ENCODE measurements at regions not wholly inside any gene's neighbourhood (a gene's known extent, or its start where the extent isn't known, plus 50 kb on each side); places are given as distances from the start of the nearest gene placed in this dataset.
"Not testable (repeated sequence)": the region's sequence is repeated elsewhere in the genome, so short reads cannot be mapped to it uniquely, and the experiment has no call there.

- TF ChIP-seq FOS (IDR thresholded peaks at IDR 0.05; ENCODE audit: borderline replicate concordance, insufficient read depth, low read length) = no peak
- no peak for TF ChIP-seq CTCF (IDR thresholded peaks at IDR 0.05; ENCODE audit: extremely low read depth in 1 of 2, insufficient read depth in 1 of 2, low read depth in 1 of 2, low read length in 2 of 2)
- no peak for TF ChIP-seq JUN (IDR thresholded peaks at IDR 0.05; ENCODE audit: borderline replicate concordance, insufficient read depth, insufficient read length, low read depth)
- TF ChIP-seq POLR2A (IDR thresholded peaks at IDR 0.05; ENCODE audit: low read depth, low read length) = no peak
- no peak for TF ChIP-seq MYC (IDR thresholded peaks at IDR 0.05; ENCODE audit: low read depth, low read length)
- no peak for TF ChIP-seq EZH2 (IDR thresholded peaks at IDR 0.05; ENCODE audit: borderline replicate concordance, low read depth, low read length, severe bottlenecking)
- TF ChIP-seq MAX (IDR thresholded peaks at IDR 0.05; ENCODE audit: insufficient read depth, insufficient read length) = no peak
- TF ChIP-seq GATA2 (IDR thresholded peaks at IDR 0.05; ENCODE audit: insufficient read depth, insufficient read length, low read depth, low read length) = no peak
- TF ChIP-seq POLR2AphosphoS5 (IDR thresholded peaks at IDR 0.05; ENCODE audit: insufficient read depth, low read depth, low read length) = no peak
- DNase-seq (ENCODE audit: low read depth, low spot score) (no peak), FAIRE-seq (no peak)
- intact Hi-C loops (cut with micrococcal nuclease) (no loop called here), dilution Hi-C loops (cut with MboI; ENCODE audit: extremely low pct_ligation_motif_present, low sequenced_read_pairs) (no loop called here)
- no TSS peak for BruUV-seq (replicated peaks)
- H2AFZ ChIP-seq (ENCODE audit: low read depth, low read length) = no peak overlapping the region
- CTCF ChIA-PET = no interaction called here
- no peaks in the 10 kb centered on the region for H3K27me3 ChIP-seq (ENCODE audit: control insufficient read depth in 2 of 2, insufficient read depth in 2 of 2, low read length in 2 of 2)
- H3K27ac ChIP-seq (ENCODE audit: insufficient read depth, low read depth, low read length) = no peak overlapping the region
- no peaks in the 10 kb centered on the region for H3K4me1 ChIP-seq (ENCODE audit: control insufficient read depth, extremely low read depth, insufficient read depth, low read length)
- no peak overlapping the region for H3K4me3 ChIP-seq (replicated peaks in 1 of 3; ENCODE audit: insufficient read depth in 1 of 3, low read depth in 1 of 3, low read length in 3 of 3)
- H3K9me1 ChIP-seq (replicated peaks; ENCODE audit: control insufficient read depth, extremely low read depth, insufficient read depth, low read length) = no peaks in the 10 kb centered on the region
- no peaks in the 10 kb centered on the region for H3K79me2 ChIP-seq (ENCODE audit: control insufficient read depth, insufficient read depth, low read length)
- H3K36me3 ChIP-seq (ENCODE audit: control insufficient read depth in 2 of 2, extremely low read depth in 1 of 2, insufficient read depth in 2 of 2, low read length in 2 of 2) = no peaks in the 10 kb centered on the region
- POLR2A ChIA-PET = no interaction called here
- H3K9ac ChIP-seq (replicated peaks; ENCODE audit: extremely low read depth, insufficient read depth, low read length) = no peak overlapping the region
- H3K9me3 ChIP-seq (replicated peaks; ENCODE audit: control insufficient read depth, insufficient read depth, low read length) = peaks cover 1% of the 10 kb centered on the region
- no peaks in the 10 kb centered on the region for H4K20me1 ChIP-seq (replicated peaks; ENCODE audit: control insufficient read depth, extremely low read depth, insufficient read depth, low read length)
- no peak overlapping the region for H3K4me2 ChIP-seq (ENCODE audit: insufficient read depth, low read length)
These were observed 434.6 kb upstream of the DDX18 start for GRCh38 chr2:117379928-117380327.

- DNase-seq (ENCODE audit: low read depth, low spot score); H3K36me3 ChIP-seq (ENCODE audit: control insufficient read depth in 2 of 2, extremely low read depth in 1 of 2, insufficient read depth in 2 of 2, low read length in 2 of 2); H3K27ac ChIP-seq (ENCODE audit: insufficient read depth, low read depth, low read length); POLR2A ChIA-PET; H3K9me1 ChIP-seq (replicated peaks; ENCODE audit: control insufficient read depth, extremely low read depth, insufficient read depth, low read length); H3K4me3 ChIP-seq (replicated peaks in 1 of 3; ENCODE audit: insufficient read depth in 1 of 3, low read depth in 1 of 3, low read length in 3 of 3); H4K20me1 ChIP-seq (replicated peaks; ENCODE audit: control insufficient read depth, extremely low read depth, insufficient read depth, low read length); H3K79me2 ChIP-seq (ENCODE audit: control insufficient read depth, insufficient read depth, low read length); BruUV-seq (replicated peaks); CTCF ChIA-PET; H3K4me1 ChIP-seq (ENCODE audit: control insufficient read depth, extremely low read depth, insufficient read depth, low read length); H3K9me3 ChIP-seq (replicated peaks; ENCODE audit: control insufficient read depth, insufficient read depth, low read length); H2AFZ ChIP-seq (ENCODE audit: low read depth, low read length); intact Hi-C loops (cut with micrococcal nuclease); H3K4me2 ChIP-seq (ENCODE audit: insufficient read depth, low read length); H3K9ac ChIP-seq (replicated peaks; ENCODE audit: extremely low read depth, insufficient read depth, low read length); FAIRE-seq; dilution Hi-C loops (cut with MboI; ENCODE audit: extremely low pct_ligation_motif_present, low sequenced_read_pairs); H3K27me3 ChIP-seq (ENCODE audit: control insufficient read depth in 2 of 2, insufficient read depth in 2 of 2, low read length in 2 of 2): not testable (repeated sequence)
These were observed 430.5 kb upstream of the DDX18 start for GRCh38 chr2:117383997-117384396.
